Neuronal stem cell (in vitro differentiated cells): ENCODE measurements at regions not wholly inside any gene's neighbourhood (a gene's known extent, or its start where the extent isn't known, plus 50 kb on each side); places are given as distances from the start of the nearest gene placed in this dataset.

Experiments
- DNase-seq: peaks from one replicate; pipeline ENCODE4 v3.0.0-alpha.2; 2013; ENCODE audit warnings: low spot score
- H2AFZ ChIP-seq: one replicate; pipeline ENCODE4 v1.6.1; 2013; ENCODE audit warnings: mild to moderate bottlenecking, low read length, inconsistent platforms
- H2AK5ac ChIP-seq: 2 replicates; pipeline ENCODE4 v1.6.1; 2013; ENCODE audit warnings: low read depth, mild to moderate bottlenecking, inconsistent platforms, low read length, moderate library complexity, mixed read lengths
- H2BK120ac ChIP-seq: 2 replicates; pipeline ENCODE4 v1.6.1; 2013; ENCODE audit warnings: low read depth, mild to moderate bottlenecking, inconsistent platforms, low read length, moderate library complexity, mixed read lengths
- H2BK12ac ChIP-seq: one replicate; pipeline ENCODE4 v1.6.1; 2013; ENCODE audit warnings: low read length, inconsistent platforms
- H2BK15ac ChIP-seq: 2 replicates; pipeline ENCODE4 v1.6.1; 2013; ENCODE audit warnings: mild to moderate bottlenecking, low read length, inconsistent platforms, mixed read lengths
- H2BK5ac ChIP-seq: one replicate; pipeline ENCODE4 v1.6.1; 2013; ENCODE audit warnings: inconsistent platforms, mild to moderate bottlenecking, low read length, moderate library complexity
- H3K14ac ChIP-seq: one replicate; pipeline ENCODE4 v1.6.1; 2013; ENCODE audit warnings: low read length, inconsistent platforms
- H3K18ac ChIP-seq: 2 replicates; pipeline ENCODE4 v1.6.1; 2013; ENCODE audit warnings: low read length, inconsistent platforms
- H3K23ac ChIP-seq: 2 replicates; pipeline ENCODE4 v1.6.1; 2013; ENCODE audit warnings: low read depth, mild to moderate bottlenecking, mixed read lengths, low read length, inconsistent platforms; ENCODE audit not compliant: poor library complexity
- H3K27ac ChIP-seq: replicated peaks from 3 replicates; pipeline ENCODE4 v1.5.1; 2013; ENCODE audit warnings: low read length, inconsistent platforms
- H3K27me3 ChIP-seq, 3 experiments: 2 replicates each; pipeline ENCODE4 v1.6.1; 2013; ENCODE audit warnings: low read length in 3 of 3, mild to moderate bottlenecking in 2 of 3, inconsistent platforms in 1 of 3, low read depth in 1 of 3, mixed read lengths in 1 of 3, moderate library complexity in 1 of 3; ENCODE audit not compliant: control insufficient read depth in 3 of 3, insufficient read depth in 3 of 3
- H3K36me3 ChIP-seq, 2 donors: replicated peaks in 1 of 2; 2 replicates each; pipeline ENCODE4 v1.6.1; 2013; ENCODE audit warnings: low read length in 2 of 2; ENCODE audit not compliant: control insufficient read depth in 2 of 2, insufficient read depth in 2 of 2
- H3K4ac ChIP-seq: 2 replicates; pipeline ENCODE4 v1.6.1; 2013; ENCODE audit warnings: inconsistent platforms, mild to moderate bottlenecking, low read length, moderate library complexity
- H3K4me1 ChIP-seq, 2 donors: 1 replicate in 1 of 2; 2 replicates in 1 of 2; pipeline ENCODE4 v1.6.1; 2013; ENCODE audit warnings: low read length in 2 of 2, low read depth in 1 of 2; ENCODE audit not compliant: control insufficient read depth in 2 of 2, insufficient read depth in 1 of 2
- H3K4me2 ChIP-seq: one replicate; pipeline ENCODE4 v1.6.1; 2013; ENCODE audit warnings: mild to moderate bottlenecking, low read length, inconsistent platforms; ENCODE audit not compliant: insufficient read depth, poor library complexity, severe bottlenecking
- H3K4me3 ChIP-seq, 2 donors: 2 replicates each; pipeline ENCODE4 v1.5.1; 2013; ENCODE audit warnings: low read length in 2 of 2, mild to moderate bottlenecking in 2 of 2, inconsistent platforms in 1 of 2, moderate library complexity in 1 of 2
- H3K79me1 ChIP-seq: one replicate; pipeline ENCODE4 v1.6.1; 2013; ENCODE audit warnings: low read depth, mild to moderate bottlenecking, inconsistent platforms, low read length, moderate library complexity
- H3K9ac ChIP-seq: one replicate; pipeline ENCODE4 v1.6.1; 2013; ENCODE audit warnings: mild to moderate bottlenecking, low read depth, low read length, inconsistent platforms; ENCODE audit not compliant: poor library complexity
- H3K9me3 ChIP-seq, 2 donors: replicated peaks in 1 of 2; 2 replicates each; pipeline versions ENCODE3 to v1.6.1; 2013; ENCODE audit warnings: low read length in 2 of 2, mild to moderate bottlenecking in 2 of 2, inconsistent platforms in 1 of 2, low read depth in 1 of 2, mixed read lengths in 1 of 2, moderate library complexity in 1 of 2; ENCODE audit not compliant: control insufficient read depth in 2 of 2, insufficient read depth in 1 of 2
- H4K8ac ChIP-seq: one replicate; pipeline ENCODE4 v1.6.1; 2013; ENCODE audit warnings: low read depth, mild to moderate bottlenecking, inconsistent platforms, low read length, moderate library complexity
- H4K91ac ChIP-seq: one replicate; pipeline ENCODE4 v1.6.1; 2013; ENCODE audit warnings: low read length, low read depth, mild to moderate bottlenecking, inconsistent platforms; ENCODE audit not compliant: poor library complexity
- WGBS, 2 donors: extraction: QIAGEN DNeasy Blood & Tissue Kit; methylation state at CpG; one replicate each; pipeline ENCODE4 v1.1.7; 2013; ENCODE audit warnings: missing lambda C conversion rate in 2 of 2, mixed read lengths in 1 of 2; ENCODE audit not compliant: insufficient read length in 2 of 2, insufficient replicate concordance in 1 of 2; ENCODE audit errors: extremely low coverage in 2 of 2; 5-methylcytosine and 5-hydroxymethylcytosine counted together

GRCh38 chr20:12306107-12306506 is 388.4 kb downstream of the BTBD3 start:
- Histone ChIP-seq H3K79me1 (no peaks in the 10 kb centered on the region), H3K4me1 (no peaks in the 10 kb centered on the region), H3K9me3 (peaks cover 0 to 4% of the 10 kb centered on the region in 2 donors), H3K4me2 (no peak overlapping the region), H3K36me3 (no peaks in the 10 kb centered on the region), H3K23ac (no peak overlapping the region), H2AK5ac (no peak overlapping the region), H3K18ac (no peak overlapping the region), H3K27me3 (no peaks in the 10 kb centered on the region), H3K14ac (no peak overlapping the region), H2BK5ac (no peak overlapping the region), H2AFZ (no peak overlapping the region), H2BK120ac (no peak overlapping the region), H3K4ac (no peak overlapping the region), H2BK15ac (no peak overlapping the region), H4K91ac (no peak overlapping the region), H4K8ac (no peak overlapping the region), H2BK12ac (no peak overlapping the region), H3K4me3 (no peak overlapping the region), H3K9ac (no peak overlapping the region), H3K27ac (no peak overlapping the region)
- no peak for DNase-seq
- WGBS, 2 donors, result no CpG with 5 or more reads among the region's 2 CpGs

- DNase-seq, result no peak
- H3K27me3 ChIP-seq, result no peaks in the 10 kb centered on the region
- no peaks in the 10 kb centered on the region for H3K36me3 ChIP-seq
- H2BK15ac ChIP-seq, result no peak overlapping the region
- H2BK120ac ChIP-seq, result no peak overlapping the region
- H2AK5ac ChIP-seq, result no peak overlapping the region
- H4K8ac ChIP-seq, result no peak overlapping the region
- H2BK12ac ChIP-seq, result no peak overlapping the region
- H3K23ac ChIP-seq, result no peak overlapping the region
- H3K4ac ChIP-seq, result no peak overlapping the region
- H3K4me1 ChIP-seq, result no peaks in the 10 kb centered on the region
- no peak overlapping the region for H3K14ac ChIP-seq
- H3K27ac ChIP-seq, result no peak overlapping the region
- no peak overlapping the region for H3K4me3 ChIP-seq
- no peaks in the 10 kb centered on the region for H3K79me1 ChIP-seq
- H2AFZ ChIP-seq, result no peak overlapping the region
- no peak overlapping the region for H3K9ac ChIP-seq
- H3K9me3 ChIP-seq, result peaks cover 0 to 2% of the 10 kb centered on the region in 2 donors
- no peak overlapping the region for H4K91ac ChIP-seq
- WGBS, 2 donors, result no CpG with 5 or more reads among the region's 6 CpGs
- H2BK5ac ChIP-seq, result no peak overlapping the region
- no peak overlapping the region for H3K18ac ChIP-seq
- no peak overlapping the region for H3K4me2 ChIP-seq
Measured at GRCh38 chr20:12311094-12311865, 393.6 kb downstream of the BTBD3 start.

GRCh38 chr20:12315652-12316051 is 398.0 kb downstream of the BTBD3 start:
- WGBS, 2 donors, result no CpG with 5 or more reads among the region's 1 CpG
- Histone ChIP-seq H3K79me1 (no peaks in the 10 kb centered on the region), H3K18ac (no peak overlapping the region), H2AFZ (no peak overlapping the region), H2BK5ac (no peak overlapping the region), H2BK120ac (no peak overlapping the region), H2AK5ac (no peak overlapping the region), H3K27ac (no peak overlapping the region), H3K4me1 (no peaks in the 10 kb centered on the region), H3K9me3 (no peaks in the 10 kb centered on the region), H3K4ac (no peak overlapping the region), H3K27me3 (no peaks in the 10 kb centered on the region), H3K23ac (no peak overlapping the region), H2BK12ac (no peak overlapping the region), H3K14ac (no peak overlapping the region), H3K4me2 (no peak overlapping the region), H2BK15ac (no peak overlapping the region), H3K4me3 (no peak overlapping the region), H3K36me3 (no peaks in the 10 kb centered on the region), H4K91ac (no peak overlapping the region), H4K8ac (no peak overlapping the region), H3K9ac (no peak overlapping the region)
- DNase-seq, result no peak

GRCh38 chr20:12316794-12317193 is 399.1 kb downstream of the BTBD3 start:
- Histone ChIP-seq H3K14ac (no peak overlapping the region), H2BK5ac (no peak overlapping the region), H3K4me1 (no peaks in the 10 kb centered on the region), H2BK15ac (no peak overlapping the region), H3K27me3 (no peaks in the 10 kb centered on the region), H3K9ac (no peak overlapping the region), H3K9me3 (no peaks in the 10 kb centered on the region), H4K8ac (no peak overlapping the region), H3K4me2 (no peak overlapping the region), H2AK5ac (no peak overlapping the region), H3K23ac (no peak overlapping the region), H2AFZ (no peak overlapping the region), H3K36me3 (no peaks in the 10 kb centered on the region), H3K4me3 (peak overlapping the region in 1 of 2 donors; percentile 54), H2BK12ac (no peak overlapping the region), H3K18ac (no peak overlapping the region), H4K91ac (no peak overlapping the region), H3K79me1 (no peaks in the 10 kb centered on the region), H3K4ac (no peak overlapping the region), H3K27ac (no peak overlapping the region), H2BK120ac (no peak overlapping the region)
- DNase-seq, result no peak
- no CpG with 5 or more reads among the region's 2 CpGs for WGBS, 2 donors
